SJSA1 (cell line): ENCODE measurements at regions not wholly inside any gene's neighbourhood (a gene's known extent, or its start where the extent isn't known, plus 50 kb on each side); places are given as distances from the start of the nearest gene placed in this dataset.

Experiments
- DNase-seq, 2 experiments: peaks; one replicate each; pipeline ENCODE4 v3.0.0-alpha.2; 2015 to 2020; ENCODE audit warnings: low spot score in 2 of 2, low read depth in 1 of 2
- H3K27ac ChIP-seq: fragments of 250-450 bp; sonication (Bioruptor Pico); 2 replicates; pipeline ENCODE4 v1.5.1; 2020; ENCODE audit warnings: mild to moderate bottlenecking, moderate library complexity
- H3K27me3 ChIP-seq: fragments of 250-450 bp; sonication (Bioruptor Pico); replicated peaks from 2 replicates; pipeline ENCODE4 v1.5.1; 2020; ENCODE audit warnings: mild to moderate bottlenecking, moderate library complexity
- H3K36me3 ChIP-seq: fragments of 250-450 bp; sonication (Bioruptor Pico); 2 replicates; pipeline ENCODE4 v1.5.1; 2020; ENCODE audit warnings: mild to moderate bottlenecking
- H3K4me1 ChIP-seq: fragments of 250-450 bp; sonication (Bioruptor Pico); replicated peaks from 2 replicates; pipeline ENCODE4 v1.6.1; 2021; ENCODE audit warnings: mild to moderate bottlenecking
- H3K4me3 ChIP-seq: fragments of 250-450 bp; sonication (Bioruptor Pico); 2 replicates; pipeline ENCODE4 v1.5.1; 2020; ENCODE audit warnings: mild to moderate bottlenecking
- H3K9me3 ChIP-seq: fragments of 250-450 bp; sonication (Bioruptor Pico); replicated peaks from 2 replicates; pipeline ENCODE4 v1.5.1; 2020; ENCODE audit warnings: mild to moderate bottlenecking

GRCh38 chr9:73684601-73685000 lies 532.9 kb downstream of the ANXA1 start:
- Histone ChIP-seq H3K9me3 (no peaks in the 10 kb centered on the region), H3K27ac (no peak overlapping the region), H3K4me3 (no peak overlapping the region), H3K27me3 (no peaks in the 10 kb centered on the region), H3K4me1 (0 out of 2 replicates have a peak, but pooled peaks cover 4% of the 10 kb centered on the region), H3K36me3 (no peaks in the 10 kb centered on the region)
- DNase-seq, result no peak

DNA sequence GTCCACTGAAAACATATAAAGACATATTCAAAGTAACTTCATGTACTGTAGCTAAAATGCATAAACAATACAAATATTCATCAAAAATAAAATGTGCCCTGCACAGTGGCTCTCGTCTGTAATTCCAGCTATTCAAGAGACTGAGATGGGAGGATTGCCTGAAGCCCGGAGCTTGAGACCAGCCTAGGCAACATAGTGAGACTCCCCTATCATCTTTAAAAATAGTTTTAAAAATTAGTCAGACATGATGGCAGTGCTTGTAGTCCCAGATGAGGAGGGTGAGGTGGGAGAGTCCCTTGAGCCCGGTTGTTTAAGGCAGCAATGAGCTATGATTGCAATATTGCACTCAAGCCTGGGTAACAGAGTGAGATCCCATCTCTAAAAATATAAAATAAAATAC lies 534.1 kb downstream of the ANXA1 start:
- H3K27ac ChIP-seq, result no peak overlapping the region
- no peaks in the 10 kb centered on the region for H3K36me3 ChIP-seq
- DNase-seq, result no peak
- 0 out of 2 replicates have a peak, but pooled peaks cover 4% of the 10 kb centered on the region for H3K4me1 ChIP-seq
- H3K4me3 ChIP-seq, result no peak overlapping the region
- H3K27me3 ChIP-seq, result no peaks in the 10 kb centered on the region
- no peaks in the 10 kb centered on the region for H3K9me3 ChIP-seq

DNA sequence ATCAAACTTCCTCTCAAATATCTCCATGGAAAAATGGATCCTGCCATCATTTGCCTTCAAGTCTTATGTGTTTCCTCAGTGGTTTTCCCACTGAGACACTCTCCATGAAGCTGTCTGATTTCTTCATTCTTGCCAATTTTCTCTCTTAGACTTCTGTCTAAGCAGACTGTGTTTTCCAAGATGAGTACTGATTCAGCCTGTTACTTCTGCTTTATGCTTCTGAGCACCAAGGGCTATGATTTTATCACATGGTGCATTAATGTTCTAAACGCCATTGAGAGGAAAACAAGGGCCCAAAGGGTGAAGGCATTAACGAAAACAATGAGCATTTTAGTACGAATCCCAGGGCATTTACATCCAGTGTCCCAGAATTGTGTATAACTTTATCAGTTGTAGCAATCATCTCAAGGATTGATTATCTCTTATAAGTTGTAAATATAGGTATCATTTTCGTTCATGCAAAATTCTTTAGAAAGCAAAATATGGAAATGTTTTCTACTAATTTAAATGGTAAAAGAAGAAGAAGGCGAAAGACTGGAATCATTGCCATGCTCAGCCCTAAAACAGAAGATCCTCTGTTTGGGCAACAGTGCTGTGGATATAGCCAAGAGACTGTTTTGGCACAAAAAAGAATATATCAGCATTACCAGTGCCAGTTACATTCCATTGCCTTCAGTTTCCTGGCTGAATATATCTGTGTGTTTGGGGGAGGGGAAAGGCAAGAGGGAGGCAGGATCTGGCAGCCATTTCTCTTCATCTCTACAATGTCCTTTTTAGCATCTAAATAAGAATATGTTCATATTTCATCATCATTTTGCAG lies 537.6 kb downstream of the ANXA1 start:
- Histone ChIP-seq H3K27me3 (no peaks in the 10 kb centered on the region), H3K4me3 (no peak overlapping the region), H3K9me3 (no peaks in the 10 kb centered on the region), H3K36me3 (no peaks in the 10 kb centered on the region), H3K4me1 (0 out of 2 replicates have a peak, but pooled peaks cover 3% of the 10 kb centered on the region), H3K27ac (no peak overlapping the region)
- DNase-seq, result no peak

GRCh38 chr9:73701415-73702057 lies 549.9 kb downstream of the ANXA1 start:
- Histone ChIP-seq H3K27ac (no peak overlapping the region), H3K4me3 (no peak overlapping the region), H3K9me3 (no peaks in the 10 kb centered on the region)

GRCh38 chr9:73714294-73714693 lies 562.6 kb downstream of the ANXA1 start:
- Histone ChIP-seq H3K4me1 (no peaks in the 10 kb centered on the region), H3K36me3 (no peaks in the 10 kb centered on the region), H3K4me3 (no peak overlapping the region), H3K27me3 (no peaks in the 10 kb centered on the region), H3K9me3 (no peaks in the 10 kb centered on the region), H3K27ac (no peak overlapping the region)
- DNase-seq, result no peak

More at GRCh38 chr9:73701415-73702057, 549.9 kb downstream of the ANXA1 start:
- DNase-seq, result no peak
- Histone ChIP-seq H3K27me3 (no peaks in the 10 kb centered on the region), H3K4me1 (no peaks in the 10 kb centered on the region), H3K36me3 (no peaks in the 10 kb centered on the region)

DNA sequence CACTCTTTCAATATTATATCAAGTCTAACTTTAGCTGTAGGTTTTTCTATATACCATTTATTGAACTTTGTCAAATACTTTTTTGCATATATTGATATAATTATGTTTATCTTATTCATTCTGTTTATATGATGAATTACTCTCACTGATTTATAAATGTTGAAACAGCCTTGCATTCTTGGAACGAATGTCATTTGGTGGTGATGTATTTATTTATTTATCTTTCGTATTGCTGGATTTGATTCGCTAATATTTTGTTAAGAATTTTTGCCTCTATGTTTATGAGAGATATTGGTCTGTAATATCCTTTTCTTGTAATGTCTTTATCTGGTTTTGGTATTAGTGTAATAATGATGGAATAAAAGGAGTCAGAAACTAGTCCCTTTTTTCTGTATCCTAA lies 563.9 kb downstream of the ANXA1 start:
- H3K27me3 ChIP-seq, result no peaks in the 10 kb centered on the region
- DNase-seq, result no peak
- H3K36me3 ChIP-seq, result no peaks in the 10 kb centered on the region
- no peaks in the 10 kb centered on the region for H3K9me3 ChIP-seq
- no peak overlapping the region for H3K4me3 ChIP-seq
- no peak overlapping the region for H3K27ac ChIP-seq
- no peaks in the 10 kb centered on the region for H3K4me1 ChIP-seq

GRCh38 chr9:73719660-73720059 lies 568.0 kb downstream of the ANXA1 start:
- H3K36me3 ChIP-seq, result no peaks in the 10 kb centered on the region
- H3K4me1 ChIP-seq, result no peaks in the 10 kb centered on the region
- DNase-seq, result no peak
- no peak overlapping the region for H3K27ac ChIP-seq
- H3K27me3 ChIP-seq, result no peaks in the 10 kb centered on the region
- no peak overlapping the region for H3K4me3 ChIP-seq
- no peaks in the 10 kb centered on the region for H3K9me3 ChIP-seq

DNA sequence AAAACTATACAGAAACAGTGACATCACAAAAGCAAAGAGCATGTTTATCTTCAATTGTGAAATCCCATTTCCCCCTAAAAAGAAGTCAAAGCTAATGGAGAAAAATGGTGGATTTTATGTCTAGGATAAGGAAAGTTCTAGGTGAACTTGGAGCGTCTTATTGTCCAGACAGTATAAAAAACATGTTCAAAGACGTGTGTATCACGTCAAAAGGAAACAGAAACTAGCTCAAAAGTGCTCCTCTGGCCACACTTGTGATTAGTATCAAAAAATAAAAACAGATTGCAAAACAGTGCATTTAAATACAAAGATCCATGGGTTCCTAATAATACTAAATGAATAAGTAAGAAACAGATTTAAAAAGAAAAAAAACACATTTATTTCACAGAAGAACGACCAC lies 568.9 kb downstream of the ANXA1 start:
- no peak overlapping the region for H3K27ac ChIP-seq
- H3K9me3 ChIP-seq, result no peaks in the 10 kb centered on the region
- no peaks in the 10 kb centered on the region for H3K27me3 ChIP-seq
- no peak overlapping the region for H3K4me3 ChIP-seq
- DNase-seq, result no peak
- no peaks in the 10 kb centered on the region for H3K36me3 ChIP-seq
- no peaks in the 10 kb centered on the region for H3K4me1 ChIP-seq

GRCh38 chr9:73736270-73736669 lies 584.6 kb downstream of the ANXA1 start:
- Histone ChIP-seq H3K4me3 (no peak overlapping the region), H3K27ac (no peak overlapping the region), H3K9me3 (no peaks in the 10 kb centered on the region), H3K36me3 (no peaks in the 10 kb centered on the region), H3K4me1 (no peaks in the 10 kb centered on the region), H3K27me3 (no peaks in the 10 kb centered on the region)
- no peak for DNase-seq

DNA sequence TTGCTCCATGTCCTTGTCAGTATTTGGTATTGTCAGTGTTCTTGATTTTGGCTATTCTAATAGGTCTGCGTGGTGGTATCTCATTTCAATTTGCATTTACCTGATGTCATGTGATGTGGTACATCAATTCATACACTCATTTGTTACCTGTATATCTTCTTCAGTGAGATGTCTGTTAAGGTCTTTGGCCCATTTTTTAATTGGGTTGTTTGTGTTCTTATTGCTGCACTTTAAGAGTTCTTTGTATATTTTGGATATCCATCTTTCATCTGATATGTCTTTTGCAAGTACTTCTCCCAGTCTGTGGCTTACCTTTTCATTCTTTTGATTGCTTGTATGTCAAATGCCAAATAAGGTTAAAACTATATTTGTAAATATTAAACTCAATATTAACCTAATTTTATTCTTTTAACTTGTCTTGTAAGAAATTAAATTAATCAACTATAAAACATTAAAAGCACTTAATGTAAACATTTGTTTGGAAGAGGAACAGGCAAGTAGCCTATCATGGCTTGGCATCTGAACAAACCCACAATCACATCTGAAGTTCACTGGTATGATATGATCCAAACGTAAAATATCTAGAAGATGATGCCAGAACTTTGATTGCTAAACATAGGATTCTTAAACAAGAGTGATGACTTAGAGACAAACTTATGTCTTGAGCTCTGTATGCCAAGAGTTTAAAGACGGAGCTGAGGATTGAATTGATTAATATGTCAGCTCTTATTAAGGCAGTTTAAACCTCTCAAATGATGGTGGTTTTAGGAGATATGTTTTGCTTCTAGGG lies 587.3 kb downstream of the ANXA1 start:
- DNase-seq, result no peak

GRCh38 chr9:73741316-73741715 lies 589.7 kb downstream of the ANXA1 start:
- Histone ChIP-seq H3K9me3 (no peaks in the 10 kb centered on the region), H3K27ac (no peak overlapping the region), H3K4me1 (no peaks in the 10 kb centered on the region), H3K27me3 (no peaks in the 10 kb centered on the region), H3K4me3 (no peak overlapping the region), H3K36me3 (no peaks in the 10 kb centered on the region)
- no peak for DNase-seq

More for the DNA sequence above, 587.3 kb downstream of the ANXA1 start:
- H3K4me3 ChIP-seq, result no peak overlapping the region
- no peak overlapping the region for H3K27ac ChIP-seq
- H3K4me1 ChIP-seq, result no peaks in the 10 kb centered on the region
- H3K36me3 ChIP-seq, result no peaks in the 10 kb centered on the region
- H3K27me3 ChIP-seq, result no peaks in the 10 kb centered on the region
- H3K9me3 ChIP-seq, result no peaks in the 10 kb centered on the region

DNA sequence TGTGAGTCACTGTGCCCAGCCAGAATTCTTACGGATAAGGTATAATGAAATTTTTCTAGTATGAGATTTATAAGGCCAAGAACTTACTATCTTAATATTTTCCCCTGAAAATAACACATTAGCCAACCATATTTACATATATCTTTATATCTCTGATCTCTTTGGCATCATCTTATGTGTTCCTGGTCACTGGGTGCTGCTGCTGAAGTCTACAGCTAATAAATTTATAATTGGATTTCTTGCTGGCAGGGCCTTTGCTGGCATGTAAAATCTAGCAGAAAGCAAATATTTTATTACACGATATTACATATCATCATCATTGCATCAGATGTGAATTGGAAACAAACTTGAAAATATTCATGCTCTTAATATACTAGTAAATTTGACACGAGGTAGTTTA lies 590.7 kb downstream of the ANXA1 start:
- no peaks in the 10 kb centered on the region for H3K36me3 ChIP-seq
- no peak overlapping the region for H3K4me3 ChIP-seq
- no peak for DNase-seq
- no peak overlapping the region for H3K27ac ChIP-seq
- H3K9me3 ChIP-seq, result no peaks in the 10 kb centered on the region
- H3K4me1 ChIP-seq, result no peaks in the 10 kb centered on the region
- H3K27me3 ChIP-seq, result no peaks in the 10 kb centered on the region

- Histone ChIP-seq H3K4me3 (no peak overlapping the region), H3K4me1 (no peaks in the 10 kb centered on the region), H3K9me3 (no peaks in the 10 kb centered on the region), H3K27ac (no peak overlapping the region), H3K36me3 (no peaks in the 10 kb centered on the region), H3K27me3 (no peaks in the 10 kb centered on the region)
- no peak for DNase-seq
Observed at GRCh38 chr9:73743826-73744225, 592.2 kb downstream of the ANXA1 start.

GRCh38 chr9:73745598-73745997 lies 593.9 kb downstream of the ANXA1 start:
- Histone ChIP-seq H3K4me3 (no peak overlapping the region), H3K27ac (no peak overlapping the region), H3K9me3 (no peaks in the 10 kb centered on the region), H3K4me1 (no peaks in the 10 kb centered on the region), H3K36me3 (no peaks in the 10 kb centered on the region), H3K27me3 (no peaks in the 10 kb centered on the region)
- no peak for DNase-seq
